Retinal pigment epithelial cell (primary cell): ENCODE measurements at regions not wholly inside any gene's neighbourhood (a gene's known extent, or its start where the extent isn't known, plus 50 kb on each side); places are given as distances from the start of the nearest gene placed in this dataset.

Experiments
- DNase-seq: peaks from one replicate; pipeline ENCODE4 v3.0.0-alpha.2; 2010; ENCODE audit warnings: low read depth
- H3K4me3 ChIP-seq: 2 replicates; pipeline ENCODE4 v1.5.1; 2011; ENCODE audit warnings: mild to moderate bottlenecking, low read length, control low read depth, moderate library complexity
- TF ChIP-seq, protein P1 (sequence below): conservative IDR thresholded peaks from 2 replicates; pipeline ENCODE4 v1.5.1; 2011; ENCODE audit warnings: low read depth, low read length, control low read depth, inconsistent platforms

DNA sequence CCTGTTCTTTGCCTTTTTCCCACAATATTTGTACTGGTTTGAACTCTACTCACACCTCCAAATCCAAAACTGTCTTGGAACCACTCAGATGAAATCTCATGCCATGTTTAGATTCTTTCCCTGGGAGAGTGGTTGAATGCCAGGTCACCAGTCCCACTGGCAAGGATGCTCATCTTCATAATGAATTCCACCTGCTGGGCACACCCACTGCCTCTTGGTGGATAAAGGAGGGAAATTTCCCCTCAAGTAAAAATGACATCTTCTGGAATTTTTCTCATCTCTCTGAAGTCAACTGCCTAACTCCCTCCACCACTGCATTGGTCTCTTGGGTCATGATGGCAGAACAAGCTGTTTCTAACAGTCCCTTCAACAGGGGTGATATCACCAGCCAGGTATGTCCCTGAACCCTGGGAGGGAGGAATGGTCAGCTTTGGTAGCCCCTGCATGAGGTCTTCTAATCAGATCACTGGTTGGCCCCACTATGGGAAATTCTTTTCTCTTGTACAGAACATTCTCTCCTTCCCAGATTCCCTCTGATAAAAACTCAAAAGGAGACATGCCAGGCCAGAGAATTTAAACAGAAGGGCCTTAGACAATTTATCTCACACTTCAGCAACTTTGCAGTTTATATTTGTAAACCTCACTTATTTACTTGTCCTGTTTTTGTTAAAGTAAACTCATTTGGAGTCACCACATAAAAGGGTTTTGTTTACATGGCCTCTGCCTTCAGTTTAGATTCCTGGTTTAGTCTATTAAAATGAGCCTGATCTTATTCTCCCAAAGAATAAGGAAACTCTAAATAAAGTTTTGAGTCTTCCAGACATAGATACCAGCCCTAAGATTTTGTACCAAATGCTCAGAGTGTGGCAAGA, 143.4 kb downstream of the WNT5A start:
- no peak overlapping the region for H3K4me3 ChIP-seq
- TF ChIP-seq, protein P1, sequence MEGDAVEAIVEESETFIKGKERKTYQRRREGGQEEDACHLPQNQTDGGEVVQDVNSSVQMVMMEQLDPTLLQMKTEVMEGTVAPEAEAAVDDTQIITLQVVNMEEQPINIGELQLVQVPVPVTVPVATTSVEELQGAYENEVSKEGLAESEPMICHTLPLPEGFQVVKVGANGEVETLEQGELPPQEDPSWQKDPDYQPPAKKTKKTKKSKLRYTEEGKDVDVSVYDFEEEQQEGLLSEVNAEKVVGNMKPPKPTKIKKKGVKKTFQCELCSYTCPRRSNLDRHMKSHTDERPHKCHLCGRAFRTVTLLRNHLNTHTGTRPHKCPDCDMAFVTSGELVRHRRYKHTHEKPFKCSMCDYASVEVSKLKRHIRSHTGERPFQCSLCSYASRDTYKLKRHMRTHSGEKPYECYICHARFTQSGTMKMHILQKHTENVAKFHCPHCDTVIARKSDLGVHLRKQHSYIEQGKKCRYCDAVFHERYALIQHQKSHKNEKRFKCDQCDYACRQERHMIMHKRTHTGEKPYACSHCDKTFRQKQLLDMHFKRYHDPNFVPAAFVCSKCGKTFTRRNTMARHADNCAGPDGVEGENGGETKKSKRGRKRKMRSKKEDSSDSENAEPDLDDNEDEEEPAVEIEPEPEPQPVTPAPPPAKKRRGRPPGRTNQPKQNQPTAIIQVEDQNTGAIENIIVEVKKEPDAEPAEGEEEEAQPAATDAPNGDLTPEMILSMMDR = no peak
- DNase-seq = no peak

DNA sequence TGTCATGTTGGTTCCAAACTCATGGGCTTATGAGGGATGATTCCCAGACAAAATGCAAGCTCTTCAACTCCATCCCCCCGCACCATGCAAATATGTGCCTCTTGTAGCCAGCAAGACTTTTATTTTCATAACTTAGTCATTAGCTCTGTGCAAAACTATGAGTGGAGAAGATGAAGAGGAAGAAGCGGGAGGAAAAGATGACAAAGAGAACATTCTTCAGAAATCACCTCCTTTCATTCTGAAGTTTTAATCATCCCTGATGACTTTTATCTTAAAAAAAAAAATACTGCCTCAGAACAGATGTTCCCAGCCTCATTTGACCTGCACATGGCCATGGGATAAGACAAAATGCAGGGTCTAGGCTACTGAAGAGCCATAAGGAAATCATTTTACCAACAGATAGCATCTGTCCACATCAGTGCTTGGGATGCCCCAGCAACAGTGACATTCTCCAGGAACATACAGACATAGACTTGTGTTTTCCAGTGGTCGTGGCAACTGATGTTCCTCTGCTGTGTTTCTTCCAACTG, 145.5 kb downstream of the WNT5A start:
- no peak for DNase-seq
- no peak overlapping the region for H3K4me3 ChIP-seq
- TF ChIP-seq, protein P1 = no peak

DNA sequence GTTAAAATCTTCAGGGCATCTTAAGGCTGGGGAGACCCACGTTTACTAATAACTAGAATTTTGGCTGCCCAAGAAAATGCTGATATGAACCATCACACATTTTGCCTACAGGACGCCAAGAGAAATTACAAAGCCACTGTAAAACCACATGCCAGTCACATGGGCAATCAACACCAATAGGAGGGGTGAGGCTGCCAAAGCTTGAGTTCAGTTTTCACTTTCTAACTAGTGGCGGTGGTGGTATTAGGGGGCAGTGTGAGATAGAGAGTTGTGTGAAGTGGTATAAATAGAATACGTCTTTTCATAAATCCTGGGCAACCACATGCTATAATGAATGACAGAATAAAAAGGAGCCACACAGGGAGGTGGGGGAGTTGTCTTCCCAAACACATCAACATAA, 147.3 kb downstream of the WNT5A start:
- TF ChIP-seq, protein P1 = no peak
- no peak for DNase-seq
- no peak overlapping the region for H3K4me3 ChIP-seq

DNA sequence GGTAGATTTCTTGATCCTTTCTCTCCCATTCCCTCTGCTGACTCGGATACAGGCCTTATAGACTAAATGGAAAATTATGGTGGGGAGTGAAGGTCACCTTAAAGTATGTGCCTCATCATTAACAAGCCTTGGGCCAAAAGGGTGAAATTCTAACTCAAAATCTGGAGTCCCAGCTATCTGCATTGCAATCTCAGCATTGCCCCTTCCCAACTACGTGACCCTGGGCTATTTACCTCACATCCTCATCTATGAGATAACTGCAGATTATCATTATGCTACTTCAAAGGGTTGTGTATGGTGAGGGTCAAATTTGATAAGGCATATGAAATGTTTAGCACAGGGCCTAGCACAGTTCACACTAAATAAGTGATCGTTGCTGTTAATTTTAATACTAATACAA, 147.7 kb downstream of the WNT5A start:
- DNase-seq = no peak
- no peak overlapping the region for H3K4me3 ChIP-seq
- TF ChIP-seq, protein P1 = no peak

DNA sequence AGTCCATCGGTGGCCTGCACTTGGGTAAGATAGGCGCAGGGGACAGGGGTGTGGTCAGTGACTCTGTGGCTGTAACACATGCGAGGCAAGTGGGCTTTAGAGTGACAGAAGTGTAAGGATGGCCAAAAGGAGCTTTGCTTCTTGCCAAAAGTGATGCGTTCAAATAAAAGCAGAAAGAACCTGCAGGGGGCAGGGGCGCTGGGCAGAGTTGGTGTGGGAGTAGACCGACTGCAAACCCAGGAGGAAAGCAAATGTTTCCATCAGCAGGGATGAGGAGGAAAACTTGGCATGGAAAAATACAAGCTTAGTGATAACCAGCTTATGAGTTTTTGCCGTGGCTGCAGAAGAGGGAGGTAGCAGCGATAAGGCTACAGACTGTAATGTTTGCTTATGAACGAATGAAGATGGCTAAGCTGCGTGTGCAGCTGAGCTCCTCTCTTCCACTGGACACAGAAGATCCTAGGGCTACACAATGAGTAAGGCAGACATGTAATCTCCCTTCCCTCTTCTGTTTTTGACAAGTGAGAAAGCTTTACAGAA, 149.4 kb downstream of the WNT5A start:
- TF ChIP-seq, protein P1 = no peak
- no peak overlapping the region for H3K4me3 ChIP-seq

DNA sequence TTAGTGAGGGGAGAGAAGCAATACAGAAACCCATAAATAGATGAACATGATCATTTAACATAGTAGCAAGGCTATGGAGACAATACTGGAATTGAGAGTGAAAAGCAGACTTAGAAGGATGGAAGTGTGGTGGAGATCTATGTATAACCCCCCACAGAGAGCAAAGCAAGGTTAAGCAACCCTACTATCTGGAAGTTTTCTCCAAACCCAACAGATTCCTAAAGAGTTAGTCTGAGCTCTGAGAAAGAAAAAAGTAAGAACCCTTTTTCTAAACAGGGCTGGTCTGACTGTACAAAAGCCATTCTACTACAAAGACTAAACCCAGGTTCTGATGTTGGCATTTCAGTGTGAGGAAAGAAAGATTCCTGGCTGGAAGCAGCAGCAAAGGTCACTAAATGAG, 153.2 kb downstream of the WNT5A start:
- H3K4me3 ChIP-seq = no peak overlapping the region
- DNase-seq = no peak
- TF ChIP-seq, protein P1 = no peak

More for the DNA sequence above, 149.4 kb downstream of the WNT5A start:
- no peak for DNase-seq
